ENCODE measurements at regions not wholly inside any gene's neighbourhood (a gene's known extent, or its start where the extent isn't known, plus 50 kb on each side); places are given as distances from the start of the nearest gene placed in this dataset.

DNA sequence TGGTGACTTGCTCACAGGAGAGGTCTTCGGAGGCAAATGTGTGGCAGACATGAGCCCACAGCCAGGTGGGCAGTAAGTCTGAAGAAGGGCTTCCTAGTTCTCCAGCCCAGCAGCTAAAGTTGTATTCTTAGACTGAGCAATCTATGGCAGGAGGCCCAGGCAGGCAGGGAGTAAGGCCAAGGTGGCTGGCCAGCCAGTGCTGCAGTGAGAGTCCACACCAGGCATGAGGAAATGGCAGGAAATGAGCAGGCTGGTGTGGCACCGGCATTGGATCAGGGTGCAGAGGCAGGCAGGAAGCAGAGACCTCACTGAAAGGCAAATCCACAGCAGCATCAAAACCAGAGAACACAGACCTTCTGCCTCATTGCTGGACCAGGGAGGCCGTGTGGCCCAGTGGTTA, 84.6 kb upstream of the PDE1C start:
- no peak overlapping the region for H3K4me3 ChIP-seq (ENCODE audit: low read length)
- no peak overlapping the region for H3K4me2 ChIP-seq (ENCODE audit: low read length)
- TF ChIP-seq EZH2 (IDR thresholded peaks at IDR 0.05; ENCODE audit: low read length, unreplicated experiment) (no peak), EZH2phosphoT487 (IDR thresholded peaks at IDR 0.05; ENCODE audit: borderline replicate concordance, low read length) (no peak)
- TF ChIP-seq, protein P1, sequence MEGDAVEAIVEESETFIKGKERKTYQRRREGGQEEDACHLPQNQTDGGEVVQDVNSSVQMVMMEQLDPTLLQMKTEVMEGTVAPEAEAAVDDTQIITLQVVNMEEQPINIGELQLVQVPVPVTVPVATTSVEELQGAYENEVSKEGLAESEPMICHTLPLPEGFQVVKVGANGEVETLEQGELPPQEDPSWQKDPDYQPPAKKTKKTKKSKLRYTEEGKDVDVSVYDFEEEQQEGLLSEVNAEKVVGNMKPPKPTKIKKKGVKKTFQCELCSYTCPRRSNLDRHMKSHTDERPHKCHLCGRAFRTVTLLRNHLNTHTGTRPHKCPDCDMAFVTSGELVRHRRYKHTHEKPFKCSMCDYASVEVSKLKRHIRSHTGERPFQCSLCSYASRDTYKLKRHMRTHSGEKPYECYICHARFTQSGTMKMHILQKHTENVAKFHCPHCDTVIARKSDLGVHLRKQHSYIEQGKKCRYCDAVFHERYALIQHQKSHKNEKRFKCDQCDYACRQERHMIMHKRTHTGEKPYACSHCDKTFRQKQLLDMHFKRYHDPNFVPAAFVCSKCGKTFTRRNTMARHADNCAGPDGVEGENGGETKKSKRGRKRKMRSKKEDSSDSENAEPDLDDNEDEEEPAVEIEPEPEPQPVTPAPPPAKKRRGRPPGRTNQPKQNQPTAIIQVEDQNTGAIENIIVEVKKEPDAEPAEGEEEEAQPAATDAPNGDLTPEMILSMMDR (conservative IDR thresholded peaks at IDR 0.05; ENCODE audit: low read depth, low read length) = no peak
- H3F3A ChIP-seq (ENCODE audit: low read length, unreplicated experiment) = no peaks in the 10 kb centered on the region
- DNase-seq = no peak
- H2AFZ ChIP-seq (ENCODE audit: low read length) = peak overlapping the region; percentile 35; the same call in 1 of the 2 replicates
- BruUV-seq (replicated peaks) = no TSS peak
- no peaks in the 10 kb centered on the region for H3K27me3 ChIP-seq (ENCODE audit: low read length)
- peaks cover 27% of the 10 kb centered on the region for H3K4me1 ChIP-seq (ENCODE audit: insufficient read depth, low read length)
- no peaks in the 10 kb centered on the region for H4K20me1 ChIP-seq (ENCODE audit: low read length)
- intact Hi-C loops (cut with micrococcal nuclease) = no loop called here
- H3K36me3 ChIP-seq (ENCODE audit: low read depth, low read length) = no peaks in the 10 kb centered on the region
- ChIA-PET CTCF (interaction anchor here (0.7 kb wide), 1 partner anchor 411 kb away, joined by 3 read pairs; no protein-coding TSS in a partner anchor), POLR2A (ENCODE audit: unreplicated experiment) (no interaction called here)
- no peaks in the 10 kb centered on the region for H3K9me3 ChIP-seq (ENCODE audit: low read length)
- H3K9ac ChIP-seq (ENCODE audit: low read length) = no peak overlapping the region
- no peaks in the 10 kb centered on the region for H3K9me2 ChIP-seq (replicated peaks; ENCODE audit: low read length)
- no peak overlapping the region for H3K27ac ChIP-seq (ENCODE audit: low read length)
- no peaks in the 10 kb centered on the region for H3K79me2 ChIP-seq (ENCODE audit: low read length)
- peak; percentile 57 for ATAC-seq

DNA sequence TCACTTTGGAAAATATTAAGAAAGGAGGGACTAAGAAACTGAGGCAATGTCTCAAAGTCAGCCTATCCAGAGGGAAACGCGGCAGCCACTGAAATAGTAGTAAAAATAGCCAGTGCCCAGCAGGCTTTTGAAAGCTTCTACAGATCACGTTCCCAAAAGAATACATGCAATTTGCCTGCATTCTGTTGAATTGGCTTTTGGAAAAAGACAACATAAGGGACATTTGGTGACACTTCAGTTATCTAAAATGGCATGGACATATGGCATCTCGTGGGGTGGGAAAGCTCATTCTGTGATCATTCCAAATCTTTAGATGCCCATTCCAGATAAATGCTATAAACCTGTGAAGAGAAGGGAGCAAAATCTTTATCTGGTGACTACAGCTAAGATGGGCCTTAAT, 82.8 kb upstream of the PDE1C start:
- CTCF ChIA-PET = no interaction called here
- no peaks in the 10 kb centered on the region for H3F3A ChIP-seq (ENCODE audit: low read length, unreplicated experiment)
- no peaks in the 10 kb centered on the region for H3K79me2 ChIP-seq (ENCODE audit: low read length)
- no peaks in the 10 kb centered on the region for H3K9me2 ChIP-seq (replicated peaks; ENCODE audit: low read length)
- H3K36me3 ChIP-seq (ENCODE audit: low read depth, low read length) = no peaks in the 10 kb centered on the region
- DNase-seq (no peak), ATAC-seq (no peak)
- no peak overlapping the region for H3K27ac ChIP-seq (ENCODE audit: low read length)
- H2AFZ ChIP-seq (ENCODE audit: low read length) = no peak overlapping the region
- POLR2A ChIA-PET (ENCODE audit: unreplicated experiment) = no interaction called here
- BruUV-seq (replicated peaks) = no TSS peak
- intact Hi-C loops (cut with micrococcal nuclease) = no loop called here
- TF ChIP-seq EZH2 (IDR thresholded peaks at IDR 0.05; ENCODE audit: low read length, unreplicated experiment) = no peak
- TF ChIP-seq, protein P1 (conservative IDR thresholded peaks at IDR 0.05; ENCODE audit: low read depth, low read length) = no peak
- no peak for TF ChIP-seq EZH2phosphoT487 (IDR thresholded peaks at IDR 0.05; ENCODE audit: borderline replicate concordance, low read length)
- no peaks in the 10 kb centered on the region for H3K9me3 ChIP-seq (ENCODE audit: low read length)
- H3K27me3 ChIP-seq (ENCODE audit: low read length) = no peaks in the 10 kb centered on the region
- H4K20me1 ChIP-seq (ENCODE audit: low read length) = no peaks in the 10 kb centered on the region
- no peak overlapping the region for H3K4me2 ChIP-seq (ENCODE audit: low read length)
- H3K4me3 ChIP-seq (ENCODE audit: low read length) = no peak overlapping the region
- no peak overlapping the region for H3K9ac ChIP-seq (ENCODE audit: low read length)
- H3K4me1 ChIP-seq (ENCODE audit: insufficient read depth, low read length) = peaks cover 12% of the 10 kb centered on the region

DNA sequence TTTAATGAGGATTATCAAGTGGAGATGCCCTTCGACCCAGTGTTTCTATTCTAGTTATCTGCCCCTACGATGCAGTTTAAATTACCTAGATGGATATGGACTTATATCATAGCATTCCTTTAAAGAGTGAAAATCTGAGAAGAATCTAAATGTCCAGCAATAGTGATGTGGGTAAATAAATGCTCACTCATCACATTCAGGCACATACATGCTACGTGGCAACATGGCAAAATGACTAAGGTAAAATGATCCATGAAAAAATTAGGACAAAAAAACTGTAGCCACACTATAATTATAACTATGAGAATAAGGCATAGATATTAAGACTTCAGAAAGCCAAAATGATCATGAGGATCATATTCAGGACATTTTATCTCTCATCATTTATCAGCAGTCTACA, 82.4 kb upstream of the PDE1C start:
- ChIA-PET POLR2A (ENCODE audit: unreplicated experiment) (no interaction called here), CTCF (no interaction called here)
- H3K9me3 ChIP-seq (ENCODE audit: low read length) = no peaks in the 10 kb centered on the region
- no peaks in the 10 kb centered on the region for H3K27me3 ChIP-seq (ENCODE audit: low read length)
- H3K4me2 ChIP-seq (ENCODE audit: low read length) = no peak overlapping the region
- no peak overlapping the region for H3K9ac ChIP-seq (ENCODE audit: low read length)
- H3K4me3 ChIP-seq (ENCODE audit: low read length) = no peak overlapping the region
- intact Hi-C loops (cut with micrococcal nuclease) = no loop called here
- no peaks in the 10 kb centered on the region for H3K79me2 ChIP-seq (ENCODE audit: low read length)
- no peak overlapping the region for H3K27ac ChIP-seq (ENCODE audit: low read length)
- DNase-seq (no peak), ATAC-seq (no peak)
- H3K4me1 ChIP-seq (ENCODE audit: insufficient read depth, low read length) = peaks cover 7% of the 10 kb centered on the region
- no TSS peak for BruUV-seq (replicated peaks)
- H4K20me1 ChIP-seq (ENCODE audit: low read length) = no peaks in the 10 kb centered on the region
- no peaks in the 10 kb centered on the region for H3K9me2 ChIP-seq (replicated peaks; ENCODE audit: low read length)
- H3K36me3 ChIP-seq (ENCODE audit: low read depth, low read length) = no peaks in the 10 kb centered on the region
- no peak for TF ChIP-seq EZH2 (IDR thresholded peaks at IDR 0.05; ENCODE audit: low read length, unreplicated experiment)
- TF ChIP-seq, protein P1 (conservative IDR thresholded peaks at IDR 0.05; ENCODE audit: low read depth, low read length) = no peak
- TF ChIP-seq EZH2phosphoT487 (IDR thresholded peaks at IDR 0.05; ENCODE audit: borderline replicate concordance, low read length) = no peak
- no peak overlapping the region for H2AFZ ChIP-seq (ENCODE audit: low read length)
- no peaks in the 10 kb centered on the region for H3F3A ChIP-seq (ENCODE audit: low read length, unreplicated experiment)

Measured in PC-3 (cell line).